22Rv1 (cell line): ENCODE measurements at regions not wholly inside any gene's neighbourhood (a gene's known extent, or its start where the extent isn't known, plus 50 kb on each side); places are given as distances from the start of the nearest gene placed in this dataset.
"Not testable (repeated sequence)": the region's sequence is repeated elsewhere in the genome, so short reads cannot be mapped to it uniquely, and the experiment has no call there.

ENCODE experiments used
- CTCF ChIP-seq: fragments of 450-650 bp; IDR thresholded peaks from 2 replicates; pipeline ENCODE4 v1.5.1; 2017; ENCODE audit warnings: mild to moderate bottlenecking
- ZFX ChIP-seq: fragments of 450-650 bp; IDR thresholded peaks from 2 replicates; pipeline ENCODE4 v1.6.1; 2017; ENCODE audit warnings: antibody characterized with exemption, borderline replicate concordance

DNA sequence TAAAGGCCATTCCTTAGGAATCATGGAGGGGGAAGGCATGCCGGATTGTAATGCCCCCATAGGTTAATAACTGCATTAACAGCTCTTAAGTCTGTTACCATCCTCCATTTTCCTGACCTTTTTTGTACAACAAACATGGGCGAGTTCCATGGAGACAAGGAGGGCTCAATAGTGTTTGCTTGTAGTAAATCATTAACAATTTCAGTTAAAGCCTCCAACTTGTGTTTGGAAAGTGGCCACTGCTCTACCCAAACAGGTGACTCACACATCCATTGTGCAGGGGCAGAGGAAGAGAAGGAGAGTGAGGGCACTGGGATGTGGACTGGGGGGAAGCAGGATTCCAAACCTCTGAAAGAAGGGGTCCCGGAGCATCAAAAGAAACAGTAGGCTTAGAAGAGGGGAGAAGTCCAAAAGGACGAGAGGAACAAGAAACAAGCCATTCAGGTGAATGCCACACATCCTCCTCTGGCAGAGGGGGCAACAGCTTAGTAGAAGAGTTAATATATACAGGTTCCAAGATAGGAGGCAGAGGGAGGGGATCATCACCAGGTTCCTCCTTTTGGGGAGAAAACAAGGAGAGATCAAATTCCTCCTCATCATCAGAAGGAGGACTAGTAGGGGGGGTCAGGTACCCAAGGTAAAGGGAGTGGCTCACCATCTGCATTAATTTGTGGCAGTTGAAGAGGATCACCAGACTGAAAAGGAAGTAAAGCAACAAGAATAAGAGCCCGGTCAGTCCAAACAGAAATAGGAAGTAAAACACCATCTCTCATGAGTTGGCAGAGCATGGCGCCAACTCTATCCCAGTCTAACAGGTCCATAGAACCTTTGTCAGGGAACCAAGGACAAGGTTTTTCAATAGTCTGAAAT, 189.4 kb upstream of the RAI14 start:
- TF ChIP-seq CTCF, ZFX: not testable (repeated sequence)
